H1 (cell line): ENCODE measurements at regions not wholly inside any gene's neighbourhood (a gene's known extent, or its start where the extent isn't known, plus 50 kb on each side); places are given as distances from the start of the nearest gene placed in this dataset.

Experiments used
- CTCF ChIA-PET: fragments of 300-600 bp; sonication (Branson Sonifier 250); formaldehyde crosslinking; loops from one replicate; lab custom pipeline; 2021; ENCODE audit not compliant: partially characterized antibody; lab: Charles Lee
- POLR2A ChIA-PET: fragments of 300-600 bp; sonication (Branson Sonifier 250); formaldehyde crosslinking; loops from one replicate; lab custom pipeline; 2021; ENCODE audit warnings: inconsistent platforms; ENCODE audit not compliant: partially characterized antibody; lab: Charles Lee
- DNase-seq, 2 experiments: peaks; one replicate each; pipeline versions ENCODE4 v3.0.0 to v3.0.0-alpha.2; 2010 to 2022; ENCODE audit warnings: low spot score in 2 of 2, low read depth in 1 of 2, mixed read lengths in 1 of 2
- FAIRE-seq: peaks from 2 replicates; lab custom pipeline; 2011; peaks lifted over from hg19 to GRCh38; lab: Jason Lieb, UNC
- H2AFZ ChIP-seq: 2 replicates; pipeline ENCODE4 v1.8.1; 2012; ENCODE audit warnings: low read length, inconsistent platforms
- H2AK5ac ChIP-seq: 2 replicates; pipeline ENCODE4 v1.6.1; 2013; ENCODE audit warnings: low read depth, low read length
- H2BK120ac ChIP-seq: replicated peaks from 2 replicates; pipeline ENCODE3; 2013; ENCODE audit warnings: low read depth, low read length, inconsistent platforms
- H2BK12ac ChIP-seq: 2 replicates; pipeline ENCODE4 v1.6.1; 2013; ENCODE audit warnings: low read depth, low read length
- H2BK15ac ChIP-seq: 2 replicates; pipeline ENCODE4 v1.6.1; 2013; ENCODE audit warnings: low read length
- H2BK20ac ChIP-seq: 2 replicates; pipeline ENCODE4 v1.6.1; 2013; ENCODE audit warnings: low read length
- H2BK5ac ChIP-seq: 2 replicates; pipeline ENCODE4 v1.6.1; 2013; ENCODE audit warnings: low read depth, low read length
- H3K14ac ChIP-seq: 2 replicates; pipeline ENCODE4 v1.6.1; 2013; ENCODE audit warnings: inconsistent platforms; ENCODE audit not compliant: insufficient read length
- H3K18ac ChIP-seq: 2 replicates; pipeline ENCODE4 v1.6.1; 2013; ENCODE audit warnings: low read length; ENCODE audit errors: extremely low read depth
- H3K23ac ChIP-seq: 2 replicates; pipeline ENCODE4 v1.6.1; 2013; ENCODE audit warnings: inconsistent platforms; ENCODE audit not compliant: insufficient read length
- H3K23me2 ChIP-seq: 2 replicates; pipeline ENCODE4 v1.6.1; 2013; ENCODE audit warnings: low read depth, low read length
- H3K27ac ChIP-seq: 2 replicates; pipeline ENCODE4 v1.6.1; 2011; ENCODE audit warnings: low read depth, low read length, inconsistent platforms
- H3K27me3 ChIP-seq, 4 experiments: replicated peaks in 1 of 4; 1 replicate in 1 of 4; 2 replicates in 3 of 4; pipeline versions ENCODE4 v1.6.1 to v1.8.1; 2011 to 2013; ENCODE audit warnings: low read length in 3 of 4, mild to moderate bottlenecking in 3 of 4, inconsistent platforms in 2 of 4, mixed read lengths in 2 of 4, moderate library complexity in 1 of 4; ENCODE audit not compliant: control insufficient read depth in 3 of 4, insufficient read depth in 3 of 4; ENCODE audit errors: extremely low read depth in 1 of 4
- H3K36me3 ChIP-seq, 4 experiments: 2 replicates each; pipeline versions ENCODE4 v1.6.1 to v1.8.1; 2011 to 2013; ENCODE audit warnings: mild to moderate bottlenecking in 4 of 4, low read length in 3 of 4, moderate library complexity in 2 of 4, control low read depth in 1 of 4, inconsistent platforms in 1 of 4; ENCODE audit not compliant: insufficient read depth in 4 of 4, control insufficient read depth in 2 of 4
- H3K4ac ChIP-seq: replicated peaks from 2 replicates; pipeline ENCODE3; 2013; ENCODE audit warnings: low read length, low read depth, mixed read lengths, inconsistent platforms; ENCODE audit not compliant: insufficient read length
- H3K4me1 ChIP-seq, 4 experiments: replicated peaks in 1 of 4; 1 replicate in 1 of 4; 2 replicates in 3 of 4; pipeline versions ENCODE4 v1.6.1 to v1.8.1; 2011 to 2013; ENCODE audit warnings: low read length in 3 of 4, inconsistent platforms in 2 of 4, mixed read lengths in 1 of 4; ENCODE audit not compliant: insufficient read depth in 4 of 4, control insufficient read depth in 3 of 4
- H3K4me2 ChIP-seq, 2 experiments: 2 replicates each; pipeline versions ENCODE4 v1.6.1 to v1.8.1; 2011 to 2013; ENCODE audit warnings: low read depth in 2 of 2, low read length in 2 of 2, control low read depth in 1 of 2, inconsistent platforms in 1 of 2, mild to moderate bottlenecking in 1 of 2; ENCODE audit not compliant: insufficient read depth in 1 of 2
- H3K4me3 ChIP-seq, 4 experiments: fragments of 200-600, 300-600 bp in 1 of 4; sonication (generic), shearing (Covaris generic), sonication (Bioruptor Twin) in 1 of 4; 2 replicates each; pipeline versions ENCODE4 v1.5.1 to v1.8.1; 2011 to 2016; ENCODE audit warnings: low read length in 4 of 4, low read depth in 3 of 4, control low read depth in 2 of 4, inconsistent platforms in 2 of 4, mild to moderate bottlenecking in 2 of 4, mixed read lengths in 1 of 4, moderate library complexity in 1 of 4; ENCODE audit not compliant: insufficient read depth in 2 of 4; ENCODE audit errors: extremely low read depth in 1 of 4
- H3K56ac ChIP-seq: replicated peaks from 2 replicates; pipeline ENCODE3; 2013; ENCODE audit warnings: low read depth, mild to moderate bottlenecking, mixed read lengths, low read length, inconsistent platforms; ENCODE audit not compliant: insufficient read length
- H3K79me1 ChIP-seq: 2 replicates; pipeline ENCODE4 v1.6.1; 2013; ENCODE audit warnings: low read depth, low read length, control low read depth
- H3K79me2 ChIP-seq, 2 experiments: 2 replicates each; pipeline versions ENCODE4 v1.6.1 to v1.8.1; 2012 to 2013; ENCODE audit warnings: low read length in 2 of 2, mild to moderate bottlenecking in 2 of 2, inconsistent platforms in 1 of 2; ENCODE audit not compliant: insufficient read depth in 2 of 2, control insufficient read depth in 1 of 2
- H3K9ac ChIP-seq, 4 experiments: replicated peaks in 1 of 4; 1 replicate in 1 of 4; 2 replicates in 3 of 4; pipeline versions ENCODE4 v1.6.1 to v1.8.1; 2011 to 2013; ENCODE audit warnings: low read depth in 3 of 4, low read length in 3 of 4, control low read depth in 2 of 4, mild to moderate bottlenecking in 2 of 4, moderate library complexity in 2 of 4, inconsistent platforms in 1 of 4; ENCODE audit errors: extremely low read depth in 1 of 4
- H3K9me3 ChIP-seq, 2 experiments: 2 replicates each; pipeline versions ENCODE4 v1.6.1 to v1.8.1; 2012 to 2013; ENCODE audit warnings: mild to moderate bottlenecking in 2 of 2, moderate library complexity in 2 of 2, control low read depth in 1 of 2, inconsistent platforms in 1 of 2, low read depth in 1 of 2, low read length in 1 of 2, mixed read lengths in 1 of 2; ENCODE audit not compliant: insufficient read depth in 2 of 2
- H4K20me1 ChIP-seq, 2 experiments: replicated peaks in 1 of 2; 2 replicates each; pipeline versions ENCODE3 to v1.8.1; 2011 to 2013; ENCODE audit warnings: inconsistent platforms in 2 of 2, low read length in 2 of 2, mild to moderate bottlenecking in 1 of 2; ENCODE audit not compliant: insufficient read depth in 2 of 2, control insufficient read depth in 1 of 2
- H4K5ac ChIP-seq: 2 replicates; pipeline ENCODE4 v1.6.1; 2013; ENCODE audit warnings: low read length, low read depth, mixed read lengths, inconsistent platforms; ENCODE audit not compliant: insufficient read length
- H4K8ac ChIP-seq: 2 replicates; pipeline ENCODE4 v1.8.0; 2013; ENCODE audit warnings: mild to moderate bottlenecking, moderate library complexity, low read length, inconsistent platforms; ENCODE audit not compliant: insufficient read depth; ENCODE audit errors: extremely low read depth
- H4K91ac ChIP-seq: replicated peaks from 2 replicates; pipeline ENCODE3; 2013; ENCODE audit warnings: low read length, mixed read lengths, inconsistent platforms; ENCODE audit not compliant: insufficient read length
- BRCA1 ChIP-seq: IDR thresholded peaks from 2 replicates; pipeline ENCODE4 v1.6.1; 2012; ENCODE audit warnings: low read depth, low read length, improper control_type of control experiment
- CREB1 ChIP-seq: IDR thresholded peaks from 2 replicates; pipeline ENCODE4 v1.6.1; 2012; ENCODE audit warnings: inconsistent platforms
- CTBP2 ChIP-seq: IDR thresholded peaks from 2 replicates; pipeline ENCODE4 v1.7.0; 2011; ENCODE audit warnings: borderline replicate concordance, mild to moderate bottlenecking, moderate library complexity, mixed read lengths, low read length; ENCODE audit not compliant: insufficient read depth, insufficient read length
- EGR1 ChIP-seq: IDR thresholded peaks from 2 replicates; pipeline ENCODE4 v1.6.1; 2011; ENCODE audit warnings: low read depth, low read length, borderline replicate concordance
- POLR2A ChIP-seq, 2 experiments: IDR thresholded peaks; 1 replicate in 1 of 2; 2 replicates in 1 of 2; pipeline ENCODE4 v1.6.1; 2011; ENCODE audit warnings: low read depth in 2 of 2, low read length in 2 of 2, mild to moderate bottlenecking in 2 of 2; ENCODE audit errors: control extremely low read depth in 1 of 2
- SIX5 ChIP-seq: IDR thresholded peaks from 2 replicates; pipeline ENCODE4 v1.6.1; 2011; ENCODE audit warnings: mild to moderate bottlenecking, low read depth, low read length
- SP2 ChIP-seq: IDR thresholded peaks from 2 replicates; pipeline ENCODE4 v1.6.1; 2012; ENCODE audit warnings: mild to moderate bottlenecking, low read length, inconsistent platforms
- YY1 ChIP-seq: IDR thresholded peaks from 2 replicates; pipeline ENCODE4 v1.6.1; 2011; ENCODE audit warnings: low read depth, mild to moderate bottlenecking, low read length
- WGBS, 2 experiments: shearing (Covaris generic) in 1 of 2; methylation state at CpG; one replicate each; pipeline versions ENCODE4 v1.1.6 to v1.1.7; 2013 to 2015; ENCODE audit warnings: low lambda C conversion rate in 2 of 2, mixed read lengths in 2 of 2, inconsistent platforms in 1 of 2, low coverage in 1 of 2, missing lambda C conversion rate in 1 of 2; ENCODE audit not compliant: insufficient replicate concordance in 2 of 2, insufficient coverage in 1 of 2, insufficient read length in 1 of 2; ENCODE audit errors: extremely low coverage in 1 of 2, missing lambda C conversion rate in 1 of 2; 5-methylcytosine and 5-hydroxymethylcytosine counted together
- TF ChIP-seq, protein P1 (sequence below): IDR thresholded peaks from 2 replicates; pipeline ENCODE4 v1.6.1; 2012; ENCODE audit warnings: low read length, inconsistent platforms

DNA sequence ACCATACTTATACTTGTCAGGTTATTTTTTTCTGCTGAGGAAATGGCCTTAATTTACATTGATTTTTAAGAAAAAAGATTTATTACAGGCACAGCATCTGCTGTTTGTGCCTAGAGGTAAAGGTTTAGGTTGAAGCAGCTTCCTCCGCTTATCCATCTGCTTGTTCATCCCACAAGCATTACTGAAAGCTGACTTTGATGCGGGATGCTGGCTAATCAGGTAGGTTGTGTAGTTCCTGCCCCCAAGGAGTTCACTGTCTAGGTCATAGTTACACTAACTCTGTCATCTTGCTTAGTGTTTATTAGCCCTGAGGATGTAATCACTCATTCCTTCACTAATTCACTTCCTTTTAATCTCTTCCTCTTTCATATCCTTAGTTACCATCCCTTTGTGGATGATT is 377.7 kb upstream of the KAZN start:
- Histone ChIP-seq H3K9me3 (peaks cover 6 to 14% of the 10 kb centered on the region in 2 experiments; a peak in 3 of 4 replicates), H4K91ac (no peak overlapping the region), H2AFZ (no peak overlapping the region), H3K27me3 (no peaks in the 10 kb centered on the region), H4K20me1 (no peaks in the 10 kb centered on the region), H3K9ac (no peak overlapping the region), H4K5ac (no peak overlapping the region), H3K79me1 (no peaks in the 10 kb centered on the region), H3K14ac (no peak overlapping the region), H4K8ac (no peak overlapping the region; the same call in 1 of the 2 replicates), H3K4me3 (no peak overlapping the region), H3K23ac (no peak overlapping the region), H2BK12ac (no peak overlapping the region), H3K27ac (no peak overlapping the region), H3K4ac (no peak overlapping the region), H2BK20ac (no peak overlapping the region), H3K36me3 (no peaks in the 10 kb centered on the region), H3K4me1 (no peaks in the 10 kb centered on the region), H2BK5ac (no peak overlapping the region), H3K4me2 (no peak overlapping the region), H3K79me2 (no peaks in the 10 kb centered on the region), H2BK120ac (no peak overlapping the region), H3K23me2 (no peaks in the 10 kb centered on the region), H2AK5ac (no peak overlapping the region), H3K56ac (no peak overlapping the region), H2BK15ac (no peak overlapping the region), H3K18ac (no peak overlapping the region)
- TF ChIP-seq SP2, result no peak
- TF ChIP-seq, protein P1, sequence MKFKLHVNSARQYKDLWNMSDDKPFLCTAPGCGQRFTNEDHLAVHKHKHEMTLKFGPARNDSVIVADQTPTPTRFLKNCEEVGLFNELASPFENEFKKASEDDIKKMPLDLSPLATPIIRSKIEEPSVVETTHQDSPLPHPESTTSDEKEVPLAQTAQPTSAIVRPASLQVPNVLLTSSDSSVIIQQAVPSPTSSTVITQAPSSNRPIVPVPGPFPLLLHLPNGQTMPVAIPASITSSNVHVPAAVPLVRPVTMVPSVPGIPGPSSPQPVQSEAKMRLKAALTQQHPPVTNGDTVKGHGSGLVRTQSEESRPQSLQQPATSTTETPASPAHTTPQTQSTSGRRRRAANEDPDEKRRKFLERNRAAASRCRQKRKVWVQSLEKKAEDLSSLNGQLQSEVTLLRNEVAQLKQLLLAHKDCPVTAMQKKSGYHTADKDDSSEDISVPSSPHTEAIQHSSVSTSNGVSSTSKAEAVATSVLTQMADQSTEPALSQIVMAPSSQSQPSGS, result no peak
- no peak for TF ChIP-seq CREB1
- TF ChIP-seq SIX5, result no peak
- TF ChIP-seq BRCA1, result no peak
- TF ChIP-seq EGR1, result no peak
- TF ChIP-seq POLR2A (IDR thresholded peaks at IDR 0.05; ENCODE audit: control extremely low read depth in 1 of 2, low read depth in 2 of 2, low read length in 2 of 2), result no peak
- no peak for TF ChIP-seq CTBP2
- TF ChIP-seq YY1, result no peak
- DNase-seq, result no peak
- 91% methylated on average over 2 of the region's 2 CpGs; no CpG with 5 or more reads in 1 of the 2 experiments for WGBS, 2 experiments
- CTCF ChIA-PET, result interaction anchor here (1.2 kb wide), 1 partner anchor 18 kb away, joined by 5 read pairs; no protein-coding TSS in a partner anchor
- POLR2A ChIA-PET, result no interaction called here
- FAIRE-seq, result no peak
